Esophagus muscularis mucosa (tissue), 4 donors: ENCODE measurements at regions not wholly inside any gene's neighbourhood (a gene's known extent, or its start where the extent isn't known, plus 50 kb on each side); places are given as distances from the start of the nearest gene placed in this dataset.

Experiments used
- CTCF ChIP-seq, 3 experiments: fragments of 200-600 bp in 2 of 3; fragments of 450-650 bp in 1 of 3; sonication (generic) in 2 of 3; IDR thresholded peaks; one replicate each; pipeline ENCODE4 v1.5.1; 2017 to 2019; ENCODE audit warnings: antibody characterized with exemption in 3 of 3, mild to moderate bottlenecking in 2 of 3, moderate library complexity in 1 of 3
- EP300 ChIP-seq: sonication (generic); formaldehyde crosslinking; IDR thresholded peaks from one replicate; pipeline ENCODE4 v1.6.1; 2017; ENCODE audit warnings: antibody characterized with exemption
- POLR2A ChIP-seq: fragments of 450-650 bp; IDR thresholded peaks from one replicate; pipeline ENCODE4 v1.6.1; 2017; ENCODE audit warnings: antibody characterized with exemption, moderate library complexity, mild to moderate bottlenecking, low read depth

GRCh38 chr1:5265438-5266075 lies 611.1 kb downstream of the AJAP1 start:
- TF ChIP-seq CTCF (IDR thresholded peaks at IDR 0.05): no peak
- no peak for TF ChIP-seq POLR2A
- TF ChIP-seq EP300: no peak
